AG04450 (cell line): ENCODE measurements at regions not wholly inside any gene's neighbourhood (a gene's known extent, or its start where the extent isn't known, plus 50 kb on each side); places are given as distances from the start of the nearest gene placed in this dataset.

Experiments used
- CTCF ChIA-PET: fragments of 300-600, 350-600 bp; formaldehyde crosslinking; extraction: SDS; loops from one replicate; lab custom pipeline; 2022; ENCODE audit warnings: antibody characterized with exemption, inconsistent platforms; lab: Charles Lee
- POLR2A ChIA-PET: fragments of 350-600 bp; formaldehyde crosslinking; extraction: SDS; loops from one replicate; lab custom pipeline; 2021; ENCODE audit warnings: antibody characterized with exemption, inconsistent platforms; lab: Yijun Ruan, JAX
- DNase-seq: peaks from one replicate; pipeline ENCODE4 v3.0.0-alpha.2; 2011; ENCODE audit warnings: low read depth, low spot score
- H3K27ac ChIP-seq: one replicate; pipeline ENCODE4 v1.5.1; 2012; ENCODE audit warnings: low read depth, low read length, control low read depth
- H3K27me3 ChIP-seq: one replicate; pipeline ENCODE4 v1.6.0; 2012; ENCODE audit warnings: low read length; ENCODE audit not compliant: control insufficient read depth, insufficient read depth
- H3K4me3 ChIP-seq: 2 replicates; pipeline ENCODE4 v1.5.1; 2011; ENCODE audit warnings: mild to moderate bottlenecking, low read depth, low read length, control low read depth
- H3K9me3 ChIP-seq: 2 replicates; pipeline ENCODE4 v1.5.1; 2012; ENCODE audit warnings: low read length; ENCODE audit not compliant: control insufficient read depth, insufficient read depth
- TF ChIP-seq, protein P1 (sequence below): IDR thresholded peaks from 2 replicates; pipeline ENCODE4 v1.5.1; 2011; ENCODE audit warnings: low read depth, low read length, control low read depth, inconsistent platforms

DNA sequence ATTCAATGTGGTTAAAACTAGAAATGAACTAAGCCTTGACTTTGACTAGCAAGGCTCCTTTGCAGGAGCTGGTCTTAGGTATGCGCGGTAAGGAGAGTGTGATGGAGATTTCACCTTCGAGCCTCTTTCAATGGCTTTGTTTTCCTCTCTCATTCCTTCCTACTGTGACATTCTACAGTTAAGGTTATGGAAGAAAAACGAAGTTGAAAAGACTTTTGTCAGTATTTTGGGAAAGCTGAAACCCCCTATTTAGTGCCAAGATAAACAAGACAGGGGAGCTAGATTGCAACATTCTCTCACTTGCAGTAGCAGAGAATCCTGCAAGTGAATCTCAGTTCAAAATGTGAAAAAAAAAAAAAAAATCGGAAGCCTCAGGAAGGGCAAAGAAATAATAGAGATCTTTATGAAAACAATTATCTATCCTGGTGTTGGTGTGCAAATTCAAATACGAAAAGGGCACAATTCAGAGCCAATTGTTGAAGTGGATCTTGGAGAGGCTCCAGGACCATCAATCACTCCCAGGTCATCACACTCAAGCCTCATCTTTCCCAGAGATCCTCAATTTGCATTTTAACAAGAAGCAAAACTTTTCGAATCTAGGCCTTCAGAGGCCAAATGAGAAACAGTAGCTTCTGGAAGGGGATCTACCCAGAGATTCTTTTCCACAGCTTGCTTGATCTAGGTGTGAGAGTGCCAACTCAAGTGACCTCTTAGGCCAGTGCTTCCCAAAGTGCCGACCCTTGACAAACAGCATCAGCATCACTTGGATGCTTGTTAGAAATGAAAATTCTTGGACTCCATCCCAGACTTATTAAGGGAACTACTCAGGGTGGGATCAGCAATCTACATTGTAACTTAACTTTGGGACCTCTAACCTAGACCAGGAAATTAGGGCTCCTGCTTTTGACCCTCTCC is 163.8 kb downstream of the INHBA start:
- DNase-seq = no peak
- ChIA-PET POLR2A (interaction anchor here (0.7 kb wide), 1 partner anchor 224 kb away, joined by 4 read pairs; no protein-coding TSS in a partner anchor), CTCF (no interaction called here)
- Histone ChIP-seq H3K27ac (no peak overlapping the region), H3K27me3 (no peaks in the 10 kb centered on the region), H3K4me3 (no peak overlapping the region), H3K9me3 (no peaks in the 10 kb centered on the region)
- TF ChIP-seq, protein P1, sequence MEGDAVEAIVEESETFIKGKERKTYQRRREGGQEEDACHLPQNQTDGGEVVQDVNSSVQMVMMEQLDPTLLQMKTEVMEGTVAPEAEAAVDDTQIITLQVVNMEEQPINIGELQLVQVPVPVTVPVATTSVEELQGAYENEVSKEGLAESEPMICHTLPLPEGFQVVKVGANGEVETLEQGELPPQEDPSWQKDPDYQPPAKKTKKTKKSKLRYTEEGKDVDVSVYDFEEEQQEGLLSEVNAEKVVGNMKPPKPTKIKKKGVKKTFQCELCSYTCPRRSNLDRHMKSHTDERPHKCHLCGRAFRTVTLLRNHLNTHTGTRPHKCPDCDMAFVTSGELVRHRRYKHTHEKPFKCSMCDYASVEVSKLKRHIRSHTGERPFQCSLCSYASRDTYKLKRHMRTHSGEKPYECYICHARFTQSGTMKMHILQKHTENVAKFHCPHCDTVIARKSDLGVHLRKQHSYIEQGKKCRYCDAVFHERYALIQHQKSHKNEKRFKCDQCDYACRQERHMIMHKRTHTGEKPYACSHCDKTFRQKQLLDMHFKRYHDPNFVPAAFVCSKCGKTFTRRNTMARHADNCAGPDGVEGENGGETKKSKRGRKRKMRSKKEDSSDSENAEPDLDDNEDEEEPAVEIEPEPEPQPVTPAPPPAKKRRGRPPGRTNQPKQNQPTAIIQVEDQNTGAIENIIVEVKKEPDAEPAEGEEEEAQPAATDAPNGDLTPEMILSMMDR = no peak

DNA sequence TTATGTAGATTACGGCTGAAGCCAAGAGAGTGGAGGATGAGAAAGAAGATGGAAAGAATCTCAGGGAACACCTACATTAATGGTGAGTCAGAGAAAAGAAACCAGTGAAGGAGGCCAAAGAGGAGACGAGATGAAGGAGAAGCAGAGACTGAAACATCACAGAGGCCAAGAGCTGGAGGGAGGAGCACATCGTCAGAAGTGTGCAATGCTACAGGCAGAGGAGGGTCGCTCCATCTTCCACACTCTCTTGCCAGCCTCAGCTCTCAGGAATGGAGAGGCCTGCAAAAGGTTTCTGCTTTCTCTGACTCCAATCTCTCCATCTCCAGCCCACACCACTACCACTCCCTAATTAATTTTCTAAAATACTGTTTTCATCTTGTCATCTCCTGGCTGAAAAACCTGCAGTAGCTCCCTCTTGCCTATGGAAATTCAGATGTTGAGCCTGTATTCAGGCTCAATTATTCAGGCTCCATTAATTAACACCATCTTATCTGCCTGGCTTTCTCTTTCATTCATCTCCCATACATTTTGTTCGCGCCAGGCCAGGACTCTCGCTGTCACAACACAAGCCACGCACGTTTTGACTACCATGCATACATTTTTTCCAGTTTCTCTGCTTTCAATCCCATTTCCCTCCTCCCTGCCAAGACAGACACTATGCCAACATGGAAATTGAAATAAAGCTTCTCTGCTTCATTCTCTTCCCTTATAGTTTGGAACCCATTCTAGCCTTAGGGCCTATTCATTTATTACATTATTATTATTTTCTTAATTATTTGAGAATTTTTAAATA is 165.8 kb downstream of the INHBA start:
- DNase-seq = no peak
- no peak overlapping the region for H3K4me3 ChIP-seq
- H3K9me3 ChIP-seq = no peaks in the 10 kb centered on the region
- no peak overlapping the region for H3K27ac ChIP-seq
- ChIA-PET POLR2A (no interaction called here), CTCF (no interaction called here)
- H3K27me3 ChIP-seq = no peaks in the 10 kb centered on the region
- TF ChIP-seq, protein P1 = no peak

DNA sequence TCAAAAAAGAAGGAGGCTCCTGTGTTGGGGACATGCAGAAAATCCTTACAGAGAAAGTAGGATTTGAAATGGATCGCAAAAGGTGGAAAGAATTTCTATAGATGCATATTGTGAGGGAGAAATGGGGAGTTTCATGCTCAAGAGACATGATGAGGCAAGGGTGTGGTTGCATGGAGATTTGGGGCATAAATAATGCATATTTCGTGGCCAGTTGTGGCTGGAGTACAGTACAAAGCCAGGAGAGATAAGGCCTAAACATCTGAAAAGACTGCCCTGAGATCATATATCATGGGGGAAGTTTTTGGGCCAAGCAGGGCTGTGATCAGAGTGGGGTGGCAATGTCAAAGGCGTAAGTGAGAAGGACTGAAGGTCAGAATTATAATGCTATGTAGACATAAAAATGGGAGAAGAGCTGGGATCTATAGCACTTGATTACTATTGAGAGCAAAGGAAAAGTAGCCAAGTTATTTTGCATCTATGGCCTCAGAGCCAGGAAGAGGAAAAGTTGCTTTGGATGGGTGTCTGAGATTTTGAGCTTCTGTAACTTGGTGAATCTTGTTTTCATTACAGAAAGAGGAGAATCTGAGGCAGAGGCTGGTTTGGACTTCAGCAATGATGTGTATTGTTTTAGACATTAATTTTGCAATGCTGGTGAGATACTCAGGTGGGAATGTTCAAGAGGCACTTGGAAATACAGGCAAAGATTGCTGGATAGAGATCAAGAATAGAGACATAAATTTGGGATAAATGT is 166.6 kb downstream of the INHBA start:
- H3K9me3 ChIP-seq = no peaks in the 10 kb centered on the region
- H3K27ac ChIP-seq = no peak overlapping the region
- CTCF ChIA-PET = no interaction called here
- TF ChIP-seq, protein P1 = no peak
- POLR2A ChIA-PET = no interaction called here
- no peak for DNase-seq
- no peaks in the 10 kb centered on the region for H3K27me3 ChIP-seq
- H3K4me3 ChIP-seq = no peak overlapping the region

DNA sequence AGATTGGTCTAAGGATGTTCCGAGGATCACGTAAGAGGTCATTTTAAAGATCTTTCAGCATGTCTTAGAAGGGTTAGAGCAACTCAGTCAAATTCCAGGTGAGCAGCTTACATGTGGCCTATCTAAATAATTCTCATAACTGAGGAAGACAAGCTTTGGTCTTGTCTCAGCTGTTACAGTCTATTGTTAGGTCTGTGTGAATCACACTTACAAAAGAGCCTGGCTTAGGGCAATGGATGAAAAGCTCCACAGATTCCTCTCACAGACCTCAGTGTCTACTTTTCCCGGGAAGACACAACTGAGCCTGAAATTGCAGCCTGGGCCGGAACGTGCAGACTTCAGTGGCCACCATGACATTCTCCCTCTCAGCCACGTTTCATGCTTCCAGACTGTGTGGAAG is 173.1 kb downstream of the INHBA start:
- POLR2A ChIA-PET = no interaction called here
- Histone ChIP-seq H3K4me3 (no peak overlapping the region), H3K9me3 (no peaks in the 10 kb centered on the region), H3K27ac (no peak overlapping the region), H3K27me3 (no peaks in the 10 kb centered on the region)
- TF ChIP-seq, protein P1 = no peak
- CTCF ChIA-PET = no interaction called here
- no peak for DNase-seq
